HG03457 (cell line): ENCODE measurements at regions not wholly inside any gene's neighbourhood (a gene's known extent, or its start where the extent isn't known, plus 50 kb on each side); places are given as distances from the start of the nearest gene placed in this dataset.

Experiments used
- ATAC-seq: cut with Tn5 transposase; IDR thresholded peaks from one replicate; pipeline ENCODE4 v1.9.1; 2021; ENCODE audit warnings: moderate number of reproducible peaks; ENCODE audit not compliant: unreplicated experiment

- ATAC-seq, result no peak
Measured at GRCh38 chr12:59927032-59927431, 331.2 kb downstream of the SLC16A7 start.

GRCh38 chr12:59928416-59928815 is 332.6 kb downstream of the SLC16A7 start:
- no peak for ATAC-seq

- ATAC-seq, result no peak
Measured at GRCh38 chr12:59929110-59929509, 333.3 kb downstream of the SLC16A7 start.

DNA sequence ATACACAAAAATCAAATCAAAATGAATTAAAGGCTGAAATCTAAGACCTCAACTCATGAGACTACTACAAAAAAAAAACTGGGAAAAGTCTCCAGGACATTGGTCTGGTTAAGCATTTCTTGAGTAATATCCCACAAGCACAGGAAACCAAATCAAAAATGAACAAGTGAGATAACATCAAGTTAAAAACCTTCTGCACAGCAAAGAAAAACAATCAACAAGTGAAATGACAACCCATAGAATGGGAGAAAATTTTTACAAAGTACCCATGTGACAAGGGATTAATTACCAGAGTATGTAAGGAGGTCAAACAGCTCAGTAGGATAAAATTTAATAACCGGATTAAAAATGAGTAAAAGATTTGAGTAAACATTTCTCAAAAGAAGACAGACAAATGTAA is 338.7 kb downstream of the SLC16A7 start:
- ATAC-seq, result no peak

GRCh38 chr12:59936534-59936933 is 340.7 kb downstream of the SLC16A7 start:
- ATAC-seq, result no peak

- ATAC-seq, result no peak
Measured at GRCh38 chr12:59937148-59937547, 341.3 kb downstream of the SLC16A7 start.

DNA sequence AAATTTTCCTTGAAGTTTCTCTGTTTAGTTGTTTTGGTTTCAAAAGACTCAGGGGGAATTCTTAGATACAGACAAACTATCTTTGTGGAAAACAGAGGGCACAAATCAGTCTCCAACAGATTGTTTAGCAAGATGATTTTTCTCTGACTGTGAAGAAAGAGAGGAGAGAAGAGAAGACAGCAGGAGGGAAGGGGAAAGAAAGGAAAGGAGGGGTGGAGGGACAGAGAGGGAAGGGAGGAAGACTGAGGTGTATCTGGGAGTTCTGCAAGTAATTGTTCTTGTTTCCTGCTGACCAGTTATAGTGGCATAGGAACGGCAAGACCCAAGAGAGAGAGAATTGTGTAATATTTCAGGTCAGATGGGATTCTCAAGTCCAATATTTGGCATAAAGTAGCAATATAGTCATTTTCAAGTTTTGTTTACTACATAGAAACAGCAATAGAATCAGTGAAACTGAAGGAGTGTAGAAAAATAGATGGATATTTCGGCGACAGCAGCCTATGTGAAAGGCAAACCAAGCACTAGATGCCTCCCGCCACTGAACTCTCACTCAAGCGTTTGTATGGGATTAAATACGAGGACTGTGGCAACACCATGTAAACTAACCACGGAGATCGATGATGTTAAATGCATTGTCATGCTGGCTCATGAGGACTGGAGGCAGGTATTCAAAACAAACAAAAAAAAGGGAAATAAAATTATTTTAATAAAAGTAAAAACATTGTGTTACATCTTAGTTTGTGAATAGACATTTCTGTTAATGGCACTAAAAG is 342.5 kb downstream of the SLC16A7 start:
- no peak for ATAC-seq

DNA sequence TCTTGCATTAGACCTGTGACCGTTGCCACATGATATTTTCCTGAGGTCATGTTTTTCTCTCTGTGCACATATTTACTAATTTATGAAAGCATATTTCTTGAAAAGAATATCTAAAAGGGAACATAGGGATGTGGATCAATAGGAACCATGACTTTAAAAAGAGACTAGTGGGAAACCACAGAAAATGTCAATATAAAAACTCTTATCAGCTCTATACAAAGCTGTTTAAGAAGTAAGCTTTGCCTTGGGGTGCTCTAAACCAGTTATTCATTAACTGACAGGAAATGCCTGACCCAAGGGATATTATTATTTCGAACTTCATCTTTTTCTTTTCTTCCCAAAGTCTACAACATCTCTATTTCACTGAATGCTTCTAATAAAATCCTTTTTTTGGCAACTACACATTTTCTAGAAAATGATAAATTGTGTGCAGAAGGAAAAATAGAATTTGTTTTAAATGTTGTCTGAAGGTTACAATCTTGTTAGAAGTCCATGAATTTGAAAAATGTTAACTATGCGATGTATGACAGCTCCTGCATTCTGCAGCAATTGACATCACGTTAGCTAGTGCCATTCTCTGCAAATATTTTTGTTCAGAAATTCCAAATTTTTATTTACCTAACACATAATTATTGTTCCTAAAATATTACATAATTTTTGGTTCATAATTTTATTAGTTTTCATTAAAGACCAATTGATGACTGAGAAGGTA is 345.0 kb downstream of the SLC16A7 start:
- ATAC-seq, result no peak

GRCh38 chr12:59941461-59941860 is 345.6 kb downstream of the SLC16A7 start:
- no peak for ATAC-seq

- ATAC-seq, result no peak
Measured at GRCh38 chr12:59944177-59944576, 348.3 kb downstream of the SLC16A7 start.

DNA sequence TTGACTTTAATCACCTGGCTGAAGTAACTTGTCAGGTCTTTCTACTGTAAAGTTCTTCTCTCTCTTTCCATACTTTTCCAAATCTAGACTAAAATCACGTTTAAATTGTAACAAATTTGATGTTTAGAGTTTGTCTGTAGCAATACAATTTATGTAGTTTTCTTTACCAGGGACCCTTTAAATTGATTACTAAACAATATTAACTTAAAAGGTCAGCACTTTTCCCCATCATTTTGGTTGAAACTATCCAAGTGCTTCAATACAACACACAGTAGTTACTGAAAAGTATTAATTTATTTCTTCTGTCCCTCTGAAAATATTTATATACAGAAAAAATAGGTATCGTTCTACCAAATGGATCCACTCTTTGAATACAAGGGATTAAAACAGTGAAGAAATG is 350.8 kb downstream of the SLC16A7 start:
- no peak for ATAC-seq

GRCh38 chr12:59963546-59963945 is 367.7 kb downstream of the SLC16A7 start:
- no peak for ATAC-seq

GRCh38 chr12:59972905-59973304 is 377.1 kb downstream of the SLC16A7 start:
- ATAC-seq, result no peak

DNA sequence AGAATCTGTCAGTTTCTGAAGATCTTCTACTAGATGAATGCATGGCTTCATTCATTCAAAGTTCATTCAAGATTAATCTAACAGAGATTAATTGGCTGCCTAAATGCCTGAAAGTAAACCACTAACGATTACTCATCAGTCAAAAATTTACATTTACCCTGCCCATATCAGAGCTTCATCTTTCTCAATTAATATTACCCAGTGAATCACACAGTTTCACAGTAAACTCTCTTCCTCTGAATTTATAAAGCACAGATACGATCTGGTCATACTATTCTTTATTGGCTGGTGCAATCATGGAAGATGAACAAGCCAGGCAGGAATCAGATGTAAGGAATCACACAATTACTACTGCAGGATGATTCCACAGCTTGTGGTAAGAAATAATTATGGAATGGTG is 377.7 kb downstream of the SLC16A7 start:
- no peak for ATAC-seq

GRCh38 chr12:59977779-59978178 is 381.9 kb downstream of the SLC16A7 start:
- ATAC-seq, result no peak

DNA sequence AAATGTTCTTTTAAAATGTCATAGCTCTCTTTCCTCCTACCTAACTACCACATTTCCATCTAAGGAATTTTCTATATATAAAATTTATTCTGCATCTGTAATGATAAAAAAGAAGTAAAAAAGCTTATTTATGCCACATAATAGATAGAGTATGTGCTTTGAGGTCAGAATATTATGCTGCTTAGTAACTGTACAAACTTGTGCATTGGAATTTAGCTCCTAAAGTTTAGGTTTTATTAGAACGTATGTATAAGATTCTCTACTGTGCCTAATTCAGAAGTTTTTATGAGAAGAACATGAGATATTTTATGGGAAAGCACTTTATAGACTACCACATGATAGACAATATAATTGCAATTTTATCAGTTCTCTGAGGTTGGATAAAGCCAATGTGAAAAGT is 384.6 kb downstream of the SLC16A7 start:
- ATAC-seq, result no peak

DNA sequence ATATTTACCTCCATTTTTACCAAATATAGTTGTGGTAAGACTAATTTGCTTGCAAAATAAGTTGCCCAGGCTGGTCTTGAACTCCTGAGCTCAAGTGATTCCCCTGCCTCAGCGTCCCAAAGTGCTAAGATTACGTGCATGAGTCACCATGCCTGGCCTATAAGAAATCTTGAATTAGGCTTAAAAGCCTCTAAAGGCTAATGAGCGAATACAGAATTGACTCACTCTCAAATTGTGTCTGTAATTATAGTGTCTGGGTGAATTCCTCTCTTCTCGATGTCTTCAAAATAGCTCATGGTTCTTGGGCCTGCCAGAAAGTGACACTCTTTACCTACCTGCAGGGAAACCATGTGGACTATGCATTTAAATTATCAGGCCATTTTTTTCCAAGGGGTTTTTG is 403.5 kb downstream of the SLC16A7 start:
- no peak for ATAC-seq

- ATAC-seq, result no peak
Measured at GRCh38 chr12:60010486-60010885, 414.7 kb downstream of the SLC16A7 start.

- ATAC-seq, result no peak
Measured at GRCh38 chr12:60012659-60013058, 416.8 kb downstream of the SLC16A7 start.

DNA sequence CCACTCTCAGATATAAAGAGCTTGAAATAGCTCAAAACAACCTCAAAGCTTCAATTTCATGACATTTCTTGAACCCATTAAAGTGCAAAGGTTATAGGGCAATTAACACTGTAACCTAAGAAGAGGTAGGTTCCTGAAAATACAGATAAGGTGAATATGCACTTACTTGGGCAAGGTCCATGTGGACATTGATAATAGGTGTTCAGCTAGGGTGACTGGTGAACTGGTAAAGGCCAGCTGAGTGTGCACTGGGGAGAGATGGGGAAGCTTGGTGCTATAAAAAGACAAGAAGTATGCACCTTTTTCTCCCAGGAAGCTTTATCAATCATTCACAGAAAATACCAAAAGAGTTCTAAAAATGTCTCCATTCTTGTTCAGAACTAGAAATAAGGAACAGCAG is 418.6 kb downstream of the SLC16A7 start:
- ATAC-seq, result no peak

GRCh38 chr12:60020068-60020467 is 424.2 kb downstream of the SLC16A7 start:
- ATAC-seq, result no peak

GRCh38 chr12:60021235-60021634 is 425.4 kb downstream of the SLC16A7 start:
- no peak for ATAC-seq

DNA sequence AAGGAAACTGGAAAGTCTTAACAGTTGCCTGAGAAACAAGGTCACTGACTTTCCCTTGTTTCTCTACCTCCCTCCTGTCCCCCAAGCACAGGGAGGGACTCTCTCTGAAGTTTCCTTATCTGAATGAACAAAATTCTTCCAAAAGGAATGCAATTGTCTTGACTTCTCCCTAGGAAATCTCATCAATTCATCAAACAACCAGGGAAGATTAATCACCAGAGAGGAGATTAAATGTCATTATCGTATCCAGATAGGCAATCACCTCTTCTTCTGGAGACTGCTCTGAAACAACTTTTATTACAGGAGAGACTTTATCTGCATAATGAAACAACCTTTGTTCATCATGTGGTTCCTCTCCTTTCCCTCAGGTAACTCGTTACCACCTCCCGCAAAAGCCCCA is 431.4 kb downstream of the SLC16A7 start:
- ATAC-seq, result no peak
